T47D (cell line): ENCODE measurements at regions not wholly inside any gene's neighbourhood (a gene's known extent, or its start where the extent isn't known, plus 50 kb on each side); places are given as distances from the start of the nearest gene placed in this dataset.
A peak's percentile ranks its signal among the peaks of the same experiment; 100 is the strongest.

Experiments used
- DNase-seq, 2 experiments: peaks; one replicate each; pipeline versions ENCODE4 v3.0.0 to v3.0.0-alpha.2; 2011 to 2012; ENCODE audit warnings: low read depth in 1 of 2, low spot score in 1 of 2
- JUND ChIP-seq: IDR thresholded peaks from 2 replicates; pipeline ENCODE4 v1.6.1; 2012; ENCODE audit warnings: low read depth
- in situ Hi-C: cut with HindIII; loops from 2 replicates; pipeline ENCODE4 v1.10.0; 2016; ENCODE audit warnings: low sequenced_read_pairs, low pct_unique_long_range_greater_than_20kb

DNA sequence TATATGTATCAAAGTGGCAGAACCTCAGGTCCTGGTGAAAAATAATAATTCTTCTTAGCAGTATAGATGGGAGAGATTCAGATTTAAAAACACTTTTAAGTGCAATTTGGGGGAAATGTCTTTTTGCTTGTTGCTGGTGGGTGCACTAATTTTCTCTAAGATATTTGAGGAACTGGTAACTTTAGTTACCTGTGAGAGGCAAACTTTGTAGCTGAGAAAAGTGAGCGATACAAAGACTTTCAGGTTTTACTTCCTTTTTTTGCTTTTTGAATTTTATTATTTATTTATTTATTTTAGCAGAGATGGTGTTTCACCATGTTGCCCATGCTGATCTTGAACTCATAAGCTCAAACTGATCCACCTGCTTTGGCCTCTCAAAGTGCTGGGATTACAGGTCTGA lies 303.1 kb upstream of the PTGER4 start:
- no peak for DNase-seq
- in situ Hi-C loops = no loop called here
- TF ChIP-seq JUND = no peak

GRCh38 chr5:40374853-40375252 lies 304.9 kb upstream of the PTGER4 start:
- in situ Hi-C loops = no loop called here
- no peak for TF ChIP-seq JUND
- no peak for DNase-seq

DNA sequence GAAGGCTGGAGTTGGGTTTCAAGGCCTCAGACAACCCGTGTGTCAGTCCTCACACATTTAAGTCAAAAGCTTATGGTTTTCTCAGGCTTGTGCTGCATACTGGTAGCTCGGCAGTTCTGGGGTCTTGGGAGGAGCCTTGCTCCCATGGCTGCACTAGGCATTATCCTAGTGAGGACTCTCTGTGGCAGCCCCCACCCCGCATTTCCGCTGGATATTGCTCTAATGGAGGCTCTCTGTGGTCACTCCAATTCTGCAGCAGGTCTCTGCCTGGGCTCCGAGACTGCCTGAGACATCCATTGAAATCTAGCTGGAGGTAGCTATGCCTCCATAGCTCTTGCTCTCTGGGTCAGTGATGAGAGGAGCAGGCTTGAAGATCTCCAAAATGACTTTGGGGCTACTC lies 311.5 kb upstream of the PTGER4 start:
- no peak for DNase-seq
- in situ Hi-C loops = no loop called here
- no peak for TF ChIP-seq JUND

DNA sequence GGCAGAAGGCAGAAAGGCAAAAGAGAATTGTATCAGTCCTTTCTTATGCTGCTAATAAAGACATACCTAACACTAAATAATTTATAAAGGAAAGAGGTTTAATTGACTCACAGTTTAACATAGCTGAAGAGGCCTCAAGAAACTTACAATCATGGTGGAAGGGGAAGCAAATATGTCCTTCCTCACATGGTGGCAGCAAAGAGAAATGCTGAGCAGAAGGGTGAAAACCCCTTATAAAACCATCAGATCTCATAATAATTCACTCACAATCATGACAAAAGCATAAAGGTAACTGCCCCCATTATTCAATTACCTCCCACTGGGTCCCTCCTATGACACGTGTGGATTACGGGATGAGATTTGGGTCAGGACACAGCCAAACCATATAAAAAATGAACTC lies 312.5 kb upstream of the PTGER4 start:
- DNase-seq = peak in 1 of 2 experiments; percentile 30
- TF ChIP-seq JUND = no peak
- in situ Hi-C loops = no loop called here

GRCh38 chr5:40365342-40366330 lies 314.1 kb upstream of the PTGER4 start:
- no peak for TF ChIP-seq JUND
- in situ Hi-C loops = no loop called here
- DNase-seq = peak in 1 of 2 experiments; percentile 29

GRCh38 chr5:40364441-40364840 lies 315.3 kb upstream of the PTGER4 start:
- DNase-seq = no peak
- no peak for TF ChIP-seq JUND
- in situ Hi-C loops = no loop called here

DNA sequence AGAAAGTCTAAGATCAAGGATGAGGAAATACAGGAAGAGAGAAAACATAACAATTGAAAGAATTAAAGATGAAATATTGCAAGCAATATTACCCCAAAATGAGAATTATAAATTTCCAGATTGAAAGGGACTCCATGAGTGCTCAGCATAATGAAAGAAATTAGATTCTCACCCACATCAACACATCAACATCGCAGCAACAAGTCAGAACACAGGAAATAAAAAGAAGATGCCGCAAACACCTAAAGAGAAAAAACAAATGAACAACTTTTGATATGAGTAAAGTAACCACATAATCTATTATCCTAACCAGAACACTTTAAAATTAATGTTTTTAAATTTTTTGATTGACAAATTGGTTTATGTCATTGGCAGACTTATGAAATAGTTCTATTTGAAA lies 318.3 kb upstream of the PTGER4 start:
- no peak for TF ChIP-seq JUND
- no peak for DNase-seq
- in situ Hi-C loops = no loop called here

GRCh38 chr5:40360685-40361084 lies 319.0 kb upstream of the PTGER4 start:
- in situ Hi-C loops = no loop called here
- no peak for TF ChIP-seq JUND
- no peak for DNase-seq

GRCh38 chr5:40359832-40360231 lies 319.9 kb upstream of the PTGER4 start:
- in situ Hi-C loops = no loop called here
- no peak for DNase-seq
- no peak for TF ChIP-seq JUND

- DNase-seq = no peak
- in situ Hi-C loops = no loop called here
- no peak for TF ChIP-seq JUND
Observed at GRCh38 chr5:40359093-40359492, 320.6 kb upstream of the PTGER4 start.

- in situ Hi-C loops = no loop called here
- DNase-seq = no peak
- no peak for TF ChIP-seq JUND
Observed at GRCh38 chr5:40356248-40356647, 323.5 kb upstream of the PTGER4 start.

DNA sequence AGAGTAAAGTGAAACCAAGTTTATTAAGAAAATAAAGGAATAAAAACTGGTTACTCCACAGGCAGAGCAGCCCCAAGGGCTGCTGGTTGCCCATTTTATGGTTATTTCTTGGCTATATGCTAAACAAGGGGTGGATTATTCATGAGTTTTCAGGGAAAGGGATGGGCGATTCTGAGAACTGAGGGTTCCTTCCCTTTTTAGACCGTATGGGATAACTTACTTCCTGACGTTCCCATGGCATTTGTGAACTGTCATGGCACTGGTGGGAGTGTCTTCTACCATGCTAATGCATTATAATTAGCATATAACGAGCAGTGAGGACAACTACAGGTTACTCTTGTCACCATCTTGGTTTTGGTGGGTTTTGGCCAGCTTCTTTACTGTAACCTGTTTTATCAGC lies 323.9 kb upstream of the PTGER4 start:
- TF ChIP-seq JUND = no peak
- no peak for DNase-seq
- in situ Hi-C loops = no loop called here

GRCh38 chr5:40355181-40355580 lies 324.5 kb upstream of the PTGER4 start:
- no peak for DNase-seq
- TF ChIP-seq JUND = no peak
- in situ Hi-C loops = no loop called here

GRCh38 chr5:40354171-40354570 lies 325.5 kb upstream of the PTGER4 start:
- DNase-seq = no peak
- in situ Hi-C loops = no loop called here
- no peak for TF ChIP-seq JUND
